ENCODE measurements at regions not wholly inside any gene's neighbourhood (a gene's known extent, or its start where the extent isn't known, plus 50 kb on each side); places are given as distances from the start of the nearest gene placed in this dataset.
A peak's percentile ranks its signal among the peaks of the same experiment; 100 is the strongest.

GRCh38 chr3:188060264-188060835, 93.6 kb upstream of the LPP start:
- no peaks in the 10 kb centered on the region for H3K27me3 Mint-ChIP-seq (ENCODE audit: low read depth)
- H3K36me3 Mint-ChIP-seq (ENCODE audit: low read depth): no peaks in the 10 kb centered on the region
- no peaks in the 10 kb centered on the region for H3K9me3 Mint-ChIP-seq
- TF ChIP-seq, protein P1, sequence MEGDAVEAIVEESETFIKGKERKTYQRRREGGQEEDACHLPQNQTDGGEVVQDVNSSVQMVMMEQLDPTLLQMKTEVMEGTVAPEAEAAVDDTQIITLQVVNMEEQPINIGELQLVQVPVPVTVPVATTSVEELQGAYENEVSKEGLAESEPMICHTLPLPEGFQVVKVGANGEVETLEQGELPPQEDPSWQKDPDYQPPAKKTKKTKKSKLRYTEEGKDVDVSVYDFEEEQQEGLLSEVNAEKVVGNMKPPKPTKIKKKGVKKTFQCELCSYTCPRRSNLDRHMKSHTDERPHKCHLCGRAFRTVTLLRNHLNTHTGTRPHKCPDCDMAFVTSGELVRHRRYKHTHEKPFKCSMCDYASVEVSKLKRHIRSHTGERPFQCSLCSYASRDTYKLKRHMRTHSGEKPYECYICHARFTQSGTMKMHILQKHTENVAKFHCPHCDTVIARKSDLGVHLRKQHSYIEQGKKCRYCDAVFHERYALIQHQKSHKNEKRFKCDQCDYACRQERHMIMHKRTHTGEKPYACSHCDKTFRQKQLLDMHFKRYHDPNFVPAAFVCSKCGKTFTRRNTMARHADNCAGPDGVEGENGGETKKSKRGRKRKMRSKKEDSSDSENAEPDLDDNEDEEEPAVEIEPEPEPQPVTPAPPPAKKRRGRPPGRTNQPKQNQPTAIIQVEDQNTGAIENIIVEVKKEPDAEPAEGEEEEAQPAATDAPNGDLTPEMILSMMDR (IDR thresholded peaks at IDR 0.05; ENCODE audit: unreplicated experiment in 3 of 3): no peak
- H3K4me1 Mint-ChIP-seq: peaks cover 31% of the 10 kb centered on the region
- no peak overlapping the region for H3K4me3 Mint-ChIP-seq
- no peak overlapping the region for H3K27ac Mint-ChIP-seq

- Mint-ChIP-seq H3K9me3 (no peaks in the 10 kb centered on the region), H3K27ac (no peak overlapping the region), H3K27me3 (ENCODE audit: low read depth) (no peaks in the 10 kb centered on the region), H3K4me3 (no peak overlapping the region), H3K36me3 (ENCODE audit: low read depth) (no peaks in the 10 kb centered on the region), H3K4me1 (peaks cover 33% of the 10 kb centered on the region)
- TF ChIP-seq, protein P1 (IDR thresholded peaks at IDR 0.05; ENCODE audit: unreplicated experiment in 3 of 3): no peak
Observed at GRCh38 chr3:188060840-188061544, 93.0 kb upstream of the LPP start.

DNA sequence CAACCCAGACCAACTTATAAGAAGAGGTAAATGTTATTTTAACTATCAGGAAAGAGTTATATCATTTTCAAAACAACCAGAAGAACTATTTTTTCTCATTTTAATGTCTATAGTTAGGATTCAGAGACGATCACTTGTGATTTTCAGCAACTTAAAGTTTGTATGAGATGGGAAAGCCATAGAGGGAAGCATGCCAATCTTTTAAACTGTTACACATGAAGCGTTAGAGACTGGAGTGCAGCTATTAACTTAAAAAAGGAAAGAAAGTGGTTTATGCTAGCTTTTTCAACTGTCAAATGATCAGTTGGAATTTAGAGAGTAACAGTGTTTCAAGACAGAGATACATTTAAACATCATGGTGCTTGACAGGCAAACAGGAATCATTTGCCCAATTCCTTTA, 91.7 kb upstream of the LPP start:
- Mint-ChIP-seq H3K36me3 (ENCODE audit: low read depth) (no peaks in the 10 kb centered on the region), H3K4me3 (no peak overlapping the region), H3K27ac (peak overlapping the region in 1 of 3 experiments; percentile 18), H3K27me3 (ENCODE audit: low read depth) (no peaks in the 10 kb centered on the region), H3K4me1 (peaks cover 36% of the 10 kb centered on the region), H3K9me3 (no peaks in the 10 kb centered on the region)
- TF ChIP-seq, protein P1 (IDR thresholded peaks at IDR 0.05; ENCODE audit: unreplicated experiment in 3 of 3): no peak

- TF ChIP-seq, protein P1 (IDR thresholded peaks at IDR 0.05; ENCODE audit: unreplicated experiment in 3 of 3): no peak
- Mint-ChIP-seq H3K27ac (no peak overlapping the region), H3K4me1 (peaks cover 24% of the 10 kb centered on the region), H3K36me3 (ENCODE audit: low read depth) (no peaks in the 10 kb centered on the region), H3K9me3 (no peaks in the 10 kb centered on the region), H3K4me3 (no peak overlapping the region), H3K27me3 (ENCODE audit: low read depth) (no peaks in the 10 kb centered on the region)
Observed at GRCh38 chr3:188064831-188065493, 89.0 kb upstream of the LPP start.

GRCh38 chr3:188066141-188066540, 87.8 kb upstream of the LPP start:
- TF ChIP-seq, protein P1 (IDR thresholded peaks at IDR 0.05; ENCODE audit: unreplicated experiment in 3 of 3): no peak
- Mint-ChIP-seq H3K27me3 (ENCODE audit: low read depth) (peaks cover 4% of the 10 kb centered on the region), H3K4me1 (peaks cover 18% of the 10 kb centered on the region), H3K4me3 (no peak overlapping the region), H3K27ac (no peak overlapping the region), H3K36me3 (ENCODE audit: low read depth) (no peaks in the 10 kb centered on the region), H3K9me3 (no peaks in the 10 kb centered on the region)

Data from nephron (organoid).